ENCODE measurements at regions not wholly inside any gene's neighbourhood (a gene's known extent, or its start where the extent isn't known, plus 50 kb on each side); places are given as distances from the start of the nearest gene placed in this dataset.
"Not testable (repeated sequence)": the region's sequence is repeated elsewhere in the genome, so short reads cannot be mapped to it uniquely, and the experiment has no call there.

GRCh38 chr18:71471963-71472725 lies 1072.0 kb downstream of the CBLN2 start:
- no peak for DNase-seq

GRCh38 chr18:71456206-71456605 lies 1087.9 kb downstream of the CBLN2 start:
- peak; percentile 7 for DNase-seq

GRCh38 chr18:71450257-71450656 lies 1093.9 kb downstream of the CBLN2 start:
- no peak for DNase-seq

GRCh38 chr18:71443706-71444480 lies 1100.2 kb downstream of the CBLN2 start:
- DNase-seq, result no peak

GRCh38 chr18:71442731-71443141 lies 1101.4 kb downstream of the CBLN2 start:
- peak; percentile 62 for DNase-seq

GRCh38 chr18:71441156-71441555 lies 1103.0 kb downstream of the CBLN2 start:
- no peak for DNase-seq

GRCh38 chr18:71437511-71437910 lies 1106.6 kb downstream of the CBLN2 start:
- no peak for DNase-seq

GRCh38 chr18:71433373-71433772 lies 1110.8 kb downstream of the CBLN2 start:
- DNase-seq, result no peak

- DNase-seq, result no peak
Observed at GRCh38 chr18:71431689-71432088, 1112.5 kb downstream of the CBLN2 start.

- no peak for DNase-seq
Observed at GRCh38 chr18:71431171-71431570, 1113.0 kb downstream of the CBLN2 start.

- no peak for DNase-seq
Observed at GRCh38 chr18:71426441-71426840, 1117.7 kb downstream of the CBLN2 start.

GRCh38 chr18:71405169-71405809 lies 1116.4 kb downstream of the SOCS6 start:
- DNase-seq, result peak; percentile 1

- no peak for DNase-seq
Observed at GRCh38 chr18:71403501-71403900, 1114.7 kb downstream of the SOCS6 start.

- peak; percentile 9 for DNase-seq
Observed at GRCh38 chr18:71398531-71398930, 1109.7 kb downstream of the SOCS6 start.

- DNase-seq, result no peak
Observed at GRCh38 chr18:71388148-71388547, 1099.3 kb downstream of the SOCS6 start.

GRCh38 chr18:71374294-71375000 lies 1085.6 kb downstream of the SOCS6 start:
- DNase-seq, result no peak

GRCh38 chr18:71371951-71372605 lies 1083.2 kb downstream of the SOCS6 start:
- no peak for DNase-seq

GRCh38 chr18:71370671-71371445 lies 1082.0 kb downstream of the SOCS6 start:
- no peak for DNase-seq

- DNase-seq, result no peak
Observed at GRCh38 chr18:71370095-71370494, 1081.2 kb downstream of the SOCS6 start.

- no peak for DNase-seq
Observed at GRCh38 chr18:71362140-71362539, 1073.3 kb downstream of the SOCS6 start.

GRCh38 chr18:71355599-71355998 lies 1066.8 kb downstream of the SOCS6 start:
- DNase-seq, result not testable (repeated sequence)

Measured in skin of body (tissue), 1 donor.